GM18517 (cell line): ENCODE measurements at regions not wholly inside any gene's neighbourhood (a gene's known extent, or its start where the extent isn't known, plus 50 kb on each side); places are given as distances from the start of the nearest gene placed in this dataset.

Experiments
- ATAC-seq: cut with Tn5 transposase; IDR thresholded peaks from one replicate; pipeline ENCODE4 v1.9.1; 2021; ENCODE audit warnings: mild to moderate bottlenecking, moderate library complexity; ENCODE audit not compliant: unreplicated experiment

DNA sequence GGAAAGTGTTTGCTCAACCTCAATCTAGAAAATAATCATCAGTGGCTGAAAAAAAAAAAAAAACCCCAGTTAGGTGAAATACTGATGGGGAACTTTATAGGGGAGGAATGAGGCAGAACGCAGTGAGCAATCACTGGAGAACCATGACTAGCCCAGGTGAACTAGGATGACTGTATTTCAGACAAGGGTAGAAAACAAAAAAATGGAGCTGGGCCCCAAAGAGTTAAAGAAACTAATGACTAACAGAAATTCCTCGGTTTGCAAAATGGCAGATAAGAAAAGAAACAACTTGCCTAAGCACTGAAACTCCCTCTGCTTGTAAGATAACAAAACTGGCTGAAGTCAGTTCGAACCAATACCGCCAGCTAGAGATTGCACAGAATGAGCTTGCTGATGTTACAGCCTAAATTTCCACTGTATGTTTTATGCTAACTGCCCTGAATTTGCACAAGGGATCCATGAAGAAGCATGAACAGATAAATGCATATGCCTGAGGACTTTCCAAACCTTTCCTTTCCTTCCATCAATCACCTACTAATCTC, 245.9 kb downstream of the METTL4 start:
- no peak for ATAC-seq

DNA sequence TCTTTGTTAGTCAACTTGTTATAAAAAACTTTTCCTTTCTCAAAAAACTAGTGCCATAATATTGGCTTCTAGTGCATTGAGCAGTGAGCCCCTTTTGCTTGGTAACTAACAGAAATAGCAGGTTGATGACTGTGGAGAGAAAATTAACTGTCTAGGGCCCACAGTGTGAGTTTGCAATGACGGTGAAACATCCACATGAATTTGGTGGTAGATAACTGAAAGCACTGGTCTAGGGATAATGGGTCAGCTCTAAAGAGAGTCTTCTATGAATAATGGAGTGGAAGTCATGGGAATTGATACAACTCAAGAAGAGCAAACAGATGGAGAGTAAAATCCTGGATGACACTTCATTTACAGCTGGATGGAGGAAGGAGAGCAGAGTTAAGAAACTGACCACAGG, 245.4 kb downstream of the METTL4 start:
- no peak for ATAC-seq

DNA sequence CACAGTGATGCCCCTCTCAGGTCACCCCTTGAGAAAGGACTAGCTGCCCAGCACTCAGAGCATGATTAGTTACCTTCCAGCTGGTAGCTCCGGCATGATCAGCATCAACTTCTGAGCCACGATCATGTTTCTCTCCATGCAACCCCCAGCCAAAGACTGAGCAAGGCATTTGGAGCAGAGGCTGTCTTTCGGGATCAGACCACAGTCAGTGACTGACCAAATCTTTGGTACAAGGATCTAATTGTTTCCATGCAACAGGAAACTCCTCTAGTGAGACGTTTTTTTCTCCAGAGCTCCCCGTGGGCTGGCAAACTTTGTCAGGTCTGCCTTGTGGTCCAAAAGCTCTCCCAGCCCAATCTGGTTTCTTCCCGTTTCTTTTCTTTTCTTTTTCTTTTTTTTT, 244.3 kb downstream of the METTL4 start:
- ATAC-seq: no peak

- no peak for ATAC-seq
These were observed 240.5 kb downstream of the METTL4 start for GRCh38 chr18:2330764-2331163.

DNA sequence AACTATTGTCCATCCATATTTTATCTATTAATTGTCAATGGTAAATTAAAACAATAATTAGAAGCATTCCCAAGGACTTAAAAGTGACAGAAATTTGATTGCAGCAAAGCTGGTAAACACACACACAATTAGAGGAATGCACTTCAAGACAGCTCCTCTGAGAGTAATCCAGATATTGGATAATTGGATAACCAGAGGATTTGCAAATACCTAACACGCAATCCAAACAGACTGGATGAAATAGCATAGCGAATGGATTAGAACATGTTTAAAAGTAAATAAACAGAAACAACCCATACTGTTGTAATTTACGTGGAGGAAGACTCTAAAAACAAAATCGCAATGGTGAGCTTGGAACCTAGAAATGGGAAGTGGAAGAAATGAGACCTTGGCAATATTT, 239.8 kb downstream of the METTL4 start:
- ATAC-seq: no peak

DNA sequence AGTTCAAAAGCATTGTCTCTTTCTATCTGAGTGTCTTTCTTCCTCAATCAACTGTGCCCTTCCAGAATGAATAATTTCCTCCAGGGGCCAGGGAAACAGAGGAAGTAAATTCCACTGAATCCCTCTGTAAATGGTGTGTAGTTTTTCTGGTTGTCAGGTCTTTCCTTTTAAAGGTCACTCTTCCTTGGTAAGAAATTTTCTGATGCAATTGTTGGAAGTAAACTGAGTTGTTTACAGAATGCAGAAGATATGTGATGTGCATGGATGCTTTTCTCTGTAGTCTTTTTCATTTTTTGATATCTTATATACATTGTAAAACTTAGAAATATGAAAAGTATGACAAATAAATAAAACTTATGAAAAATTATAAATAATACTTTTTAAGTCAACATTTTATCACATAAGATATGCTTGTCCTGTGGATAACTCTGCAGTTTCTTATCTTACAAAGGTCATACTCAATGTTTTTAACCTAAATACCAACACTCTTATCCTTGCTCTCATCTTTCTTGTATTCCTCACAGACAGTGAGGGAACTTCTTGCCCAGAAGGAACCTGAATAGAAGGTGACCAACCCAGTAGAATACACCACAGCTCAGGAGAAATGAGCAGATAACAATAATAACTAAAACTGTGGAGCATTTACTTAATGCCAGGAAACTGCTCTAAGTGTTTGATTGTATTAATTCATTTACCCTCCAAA, 234.5 kb downstream of the METTL4 start:
- ATAC-seq: no peak

DNA sequence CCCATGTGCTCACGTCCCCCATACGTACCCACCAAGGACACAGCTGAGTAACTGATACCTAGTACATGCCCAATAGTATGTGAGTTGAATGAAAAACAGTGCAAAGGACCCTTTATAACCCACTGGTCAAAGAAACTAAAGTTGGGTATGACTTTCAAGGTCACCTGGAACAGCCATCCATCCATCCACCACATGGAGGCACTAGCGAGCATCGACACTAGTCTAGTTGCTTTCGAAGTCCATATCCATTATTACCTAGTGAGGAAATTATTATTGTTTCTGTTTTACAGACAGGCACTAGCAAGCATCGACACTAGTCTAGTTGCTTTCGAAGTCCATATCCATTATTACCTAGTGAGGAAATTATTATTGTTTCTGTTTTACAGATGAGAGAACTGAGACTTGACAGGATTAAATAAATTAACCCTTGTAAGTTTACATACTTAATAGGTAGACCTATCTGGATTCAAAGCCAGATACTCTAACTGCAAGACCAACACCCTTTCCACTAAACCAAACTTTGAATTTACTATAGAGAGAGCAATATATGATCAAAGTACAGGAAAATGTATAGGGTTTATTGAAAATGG, 233.7 kb downstream of the METTL4 start:
- peak; percentile 86 for ATAC-seq

GRCh38 chr18:2338601-2339000, 232.7 kb downstream of the METTL4 start:
- ATAC-seq: no peak

DNA sequence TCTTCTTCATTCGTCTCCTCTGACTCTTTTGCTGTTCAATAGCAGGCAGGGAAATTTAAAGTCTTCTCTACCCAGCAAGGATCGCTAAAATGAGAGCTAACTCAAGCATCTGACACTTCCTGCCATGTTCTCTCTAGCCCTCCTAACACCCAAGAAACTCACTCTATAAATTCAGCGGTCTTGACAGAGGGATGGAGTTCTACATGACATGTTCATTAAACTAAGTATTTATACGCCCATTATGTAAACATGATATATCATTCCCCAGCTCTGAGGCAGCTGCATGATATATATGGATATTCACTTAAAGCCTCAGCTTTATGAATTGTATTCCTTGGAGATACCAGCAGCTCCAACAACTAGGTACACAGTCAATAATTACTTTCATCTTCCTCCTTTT, 231.0 kb downstream of the METTL4 start:
- ATAC-seq: no peak

GRCh38 chr18:2348003-2348402, 223.3 kb downstream of the METTL4 start:
- no peak for ATAC-seq

DNA sequence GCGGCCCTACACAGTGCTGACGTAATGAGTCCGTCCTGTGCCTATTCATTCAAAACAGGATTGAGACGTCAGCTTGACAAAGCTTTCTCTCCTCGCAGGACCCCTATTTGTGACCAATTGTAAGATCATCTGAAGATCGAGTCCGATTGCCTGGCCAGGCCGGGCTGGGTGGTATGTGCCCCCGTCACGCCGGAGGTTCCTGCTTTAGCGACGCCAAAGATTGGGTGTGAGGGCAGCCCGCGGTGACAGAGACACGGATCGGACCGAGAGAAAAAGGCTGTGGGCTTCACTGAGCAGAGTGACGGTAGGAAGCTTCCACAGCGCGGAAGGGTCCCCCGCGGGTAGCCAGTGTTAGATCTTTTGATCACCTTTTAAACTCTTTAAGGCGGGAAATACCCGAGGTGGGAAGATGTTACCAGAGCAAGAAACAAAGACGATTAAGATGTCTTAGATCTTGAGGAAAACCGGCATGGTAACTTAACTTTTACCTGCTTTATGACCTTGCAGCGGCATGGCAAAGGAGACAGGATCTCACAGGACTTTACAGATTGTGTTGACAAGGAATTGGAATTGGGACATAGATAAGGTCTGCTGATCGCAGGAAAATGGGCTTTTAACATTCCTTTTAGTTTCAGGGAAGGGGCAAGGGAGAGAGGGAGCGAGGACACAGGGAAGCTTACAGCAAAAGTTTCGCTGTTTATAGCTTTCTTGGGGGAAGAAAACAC, 220.0 kb downstream of the METTL4 start:
- ATAC-seq: no peak

- ATAC-seq: no peak
These were observed 217.0 kb downstream of the METTL4 start for GRCh38 chr18:2354292-2354691.

DNA sequence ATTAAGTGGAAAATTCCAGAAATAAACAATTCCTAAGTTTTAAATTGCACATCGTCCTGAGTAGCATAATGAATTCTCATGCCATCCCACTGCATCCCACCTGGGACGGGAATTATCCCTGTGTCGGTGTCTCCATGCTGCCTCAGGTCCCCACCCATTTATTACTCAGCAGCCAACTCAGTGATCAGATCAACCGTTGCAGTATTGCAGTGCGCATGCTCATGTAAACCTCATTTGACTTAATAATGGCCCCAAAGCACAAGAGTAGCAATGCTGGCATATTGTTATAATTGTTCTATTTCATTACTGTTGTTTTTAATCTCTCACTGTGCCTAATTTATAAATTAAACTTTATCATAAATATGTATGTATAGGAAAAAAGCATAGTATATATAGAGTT, 214.4 kb downstream of the METTL4 start:
- ATAC-seq: no peak

DNA sequence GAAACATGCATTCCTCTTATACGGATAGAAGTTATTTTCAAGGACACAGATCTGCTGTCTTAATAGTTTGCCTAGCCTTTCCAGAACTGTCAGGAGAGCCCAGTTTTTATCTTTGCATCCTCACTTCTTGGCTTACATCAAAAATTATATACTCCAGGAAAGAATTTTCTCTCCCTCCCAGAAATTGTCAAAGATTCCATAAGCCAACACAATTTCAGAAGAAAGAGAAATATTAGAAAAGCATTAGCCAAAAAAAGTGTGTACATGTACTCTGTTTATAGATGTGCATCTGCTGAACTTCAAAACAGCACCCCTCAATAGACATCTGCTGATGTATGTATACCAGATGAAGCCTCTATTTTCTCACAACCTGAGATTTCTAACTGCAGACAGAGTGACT, 210.4 kb downstream of the METTL4 start:
- ATAC-seq: no peak

- ATAC-seq: no peak
These were observed 203.2 kb downstream of the METTL4 start for GRCh38 chr18:2368102-2368501.

DNA sequence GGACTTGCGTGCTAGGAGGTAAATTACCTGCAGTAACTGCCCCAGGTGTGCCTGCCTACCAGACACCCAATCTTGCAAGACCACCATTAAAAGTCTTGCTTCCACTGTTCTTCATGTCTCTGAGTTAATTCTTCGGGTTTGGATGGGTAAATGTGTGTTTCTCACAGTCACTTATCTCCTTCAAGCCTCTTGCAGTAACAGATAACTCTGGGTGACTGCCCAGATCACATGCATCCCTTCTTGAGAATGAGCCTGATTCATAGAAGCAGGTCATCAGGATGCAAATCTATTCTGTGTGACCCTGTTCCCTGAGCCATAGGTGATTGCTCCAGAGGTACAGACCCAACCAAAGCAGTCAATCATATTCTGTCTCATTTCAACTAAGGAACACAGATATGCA, 194.6 kb downstream of the METTL4 start:
- no peak for ATAC-seq

GRCh38 chr18:2380101-2380500, 191.2 kb downstream of the METTL4 start:
- no peak for ATAC-seq

DNA sequence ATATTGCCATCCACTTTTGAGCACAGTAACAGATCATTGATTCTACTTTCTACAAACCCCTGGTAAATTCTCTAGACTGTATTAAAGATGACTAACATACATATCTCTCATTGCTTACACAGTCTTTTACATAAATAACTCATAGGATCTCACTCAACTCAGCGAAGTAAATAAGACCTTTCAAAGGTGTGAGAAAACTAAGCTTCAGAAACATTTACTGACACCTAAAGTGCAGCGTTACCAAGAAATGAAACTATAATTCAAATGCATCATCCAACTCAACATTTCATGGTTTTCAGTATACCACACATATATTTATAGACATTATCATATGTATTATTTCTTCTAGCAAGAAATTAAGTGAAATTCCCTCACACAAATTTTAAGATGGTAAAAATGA, 189.8 kb downstream of the METTL4 start:
- ATAC-seq: no peak

GRCh38 chr18:2387588-2387987, 183.7 kb downstream of the METTL4 start:
- ATAC-seq: no peak

DNA sequence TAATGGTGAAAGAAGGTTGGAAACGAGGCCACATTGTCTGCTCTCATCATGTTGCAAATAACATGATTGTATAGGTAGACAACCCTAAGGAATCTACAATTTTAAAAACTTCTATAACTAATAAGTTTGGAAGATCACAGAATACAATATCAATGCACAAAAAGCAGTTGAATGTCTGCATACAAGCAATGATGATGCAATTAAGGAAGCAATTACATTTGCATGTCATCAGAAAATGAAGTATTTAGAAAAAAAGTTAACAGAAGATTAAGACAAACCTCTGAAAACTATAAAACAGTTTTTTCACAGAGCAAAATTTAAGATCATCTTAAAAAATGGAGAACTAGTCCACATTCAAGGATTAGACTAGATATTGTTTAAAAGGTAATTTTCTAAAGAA, 181.1 kb downstream of the METTL4 start:
- ATAC-seq: no peak

- no peak for ATAC-seq
These were observed 179.8 kb downstream of the METTL4 start for GRCh38 chr18:2391470-2391869.

DNA sequence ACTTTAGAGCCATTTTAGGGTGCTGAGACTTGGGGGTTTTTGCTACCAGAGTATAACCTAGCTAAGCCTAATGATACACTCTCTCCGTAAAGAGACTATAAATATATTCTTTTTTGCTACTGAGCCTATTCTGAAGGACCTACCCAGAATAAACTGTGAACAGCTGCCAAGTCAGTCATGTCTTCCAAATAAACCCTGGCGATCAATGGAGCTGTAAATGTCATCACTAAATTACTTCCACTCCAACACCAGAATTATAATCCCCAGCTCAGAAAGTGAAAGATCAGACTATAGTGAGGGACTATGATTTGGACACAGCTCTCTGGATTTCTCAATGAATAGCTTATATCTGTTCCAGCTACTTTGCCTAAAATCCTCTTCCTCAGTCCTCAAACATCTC, 178.9 kb downstream of the METTL4 start:
- ATAC-seq: no peak
